HEK293 (cell line): ENCODE measurements at regions not wholly inside any gene's neighbourhood (a gene's known extent, or its start where the extent isn't known, plus 50 kb on each side); places are given as distances from the start of the nearest gene placed in this dataset.

Source experiments
- PRDM10 ChIP-seq: fragments of 450-650 bp; formaldehyde crosslinking; IDR thresholded peaks from 2 replicates; pipeline ENCODE4 v1.5.1; 2016; ENCODE audit warnings: missing biosample characterization, missing genetic modification characterization
- ZNF311 ChIP-seq: fragments of 450-650 bp; formaldehyde crosslinking; IDR thresholded peaks from 2 replicates; pipeline ENCODE4 v1.5.1; 2017; ENCODE audit warnings: missing biosample characterization, missing genetic modification characterization, borderline replicate concordance

- TF ChIP-seq PRDM10 (no peak), ZNF311 (tag by site-specific recombination) (no peak)
Measured at GRCh38 chr5:62212648-62213047, 93.4 kb upstream of the KIF2A start.
